WTC11 (cell line): ENCODE measurements at regions not wholly inside any gene's neighbourhood (a gene's known extent, or its start where the extent isn't known, plus 50 kb on each side); places are given as distances from the start of the nearest gene placed in this dataset.

Experiments used
- ATF2 ChIP-seq: sonication (generic); formaldehyde crosslinking; IDR thresholded peaks from 2 replicates; pipeline ENCODE4 v1.8.1; 2022; ENCODE audit warnings: low read depth, missing genetic modification reagents, borderline replicate concordance
- CBFB ChIP-seq: sonication (generic); formaldehyde crosslinking; IDR thresholded peaks from 2 replicates; pipeline ENCODE4 v1.8.1; 2022; ENCODE audit warnings: mild to moderate bottlenecking, low read depth, missing genetic modification reagents
- CREB1 ChIP-seq: sonication (generic); formaldehyde crosslinking; IDR thresholded peaks from 2 replicates; pipeline ENCODE4 v1.8.0; 2023; ENCODE audit warnings: mild to moderate bottlenecking, missing genetic modification reagents
- CTCF ChIP-seq: fragments of 200-600 bp; IDR thresholded peaks from 2 replicates; pipeline ENCODE4 v1.8.0; 2022; ENCODE audit warnings: antibody characterized with exemption
- FOXP1 ChIP-seq: sonication (generic); formaldehyde crosslinking; IDR thresholded peaks from 2 replicates; pipeline ENCODE4 v1.8.0; 2022; ENCODE audit warnings: missing genetic modification reagents, mild to moderate bottlenecking, moderate library complexity, borderline replicate concordance
- FOXP4 ChIP-seq: sonication (generic); formaldehyde crosslinking; IDR thresholded peaks from 2 replicates; pipeline ENCODE4 v1.8.0; 2022; ENCODE audit warnings: mild to moderate bottlenecking, missing genetic modification reagents
- HMGXB4 ChIP-seq: sonication (generic); formaldehyde crosslinking; IDR thresholded peaks from 2 replicates; pipeline ENCODE4 v1.8.1; 2023; ENCODE audit warnings: mild to moderate bottlenecking, moderate library complexity, missing genetic modification reagents
- KAT7 ChIP-seq: sonication (generic); formaldehyde crosslinking; IDR thresholded peaks from 2 replicates; pipeline ENCODE4 v1.8.1; 2023; ENCODE audit warnings: missing genetic modification reagents, mild to moderate bottlenecking, borderline replicate concordance
- NR3C1 ChIP-seq: sonication (generic); formaldehyde crosslinking; conservative IDR thresholded peaks from 2 replicates; pipeline ENCODE4 v1.8.1; 2023; ENCODE audit warnings: low read depth, mild to moderate bottlenecking, missing genetic modification reagents
- SMAD3 ChIP-seq: sonication (generic); formaldehyde crosslinking; IDR thresholded peaks from 2 replicates; pipeline ENCODE4 v1.8.0; 2022; ENCODE audit warnings: missing genetic modification reagents, mild to moderate bottlenecking, borderline replicate concordance
- SP1 ChIP-seq: sonication (generic); formaldehyde crosslinking; conservative IDR thresholded peaks from 2 replicates; pipeline ENCODE4 v1.8.1; 2022; ENCODE audit warnings: missing genetic modification reagents
- TP53 ChIP-seq: sonication (generic); formaldehyde crosslinking; IDR thresholded peaks from 2 replicates; pipeline ENCODE4 v1.8.1; 2023; ENCODE audit warnings: mild to moderate bottlenecking, missing genetic modification reagents
- ZNF416 ChIP-seq: fragments of 250-450 bp; sonication (Bioruptor Pico); IDR thresholded peaks from 2 replicates; pipeline ENCODE4 v1.9.0; 2021; ENCODE audit warnings: mild to moderate bottlenecking, inconsistent platforms

GRCh38 chr12:82578725-82579124, 108.0 kb upstream of the TMTC2 start:
- TF ChIP-seq SP1 (CRISPR knock-in tag) (no peak), SMAD3 (CRISPR knock-in tag) (no peak), CREB1 (CRISPR knock-in tag) (no peak), HMGXB4 (CRISPR knock-in tag) (no peak), TP53 (CRISPR knock-in tag) (no peak), FOXP1 (CRISPR knock-in tag) (no peak), FOXP4 (CRISPR knock-in tag) (no peak), ZNF416 (CRISPR knock-in tag) (no peak), CBFB (CRISPR knock-in tag) (no peak), KAT7 (CRISPR knock-in tag) (no peak), ATF2 (CRISPR knock-in tag) (no peak), CTCF (no peak), NR3C1 (CRISPR knock-in tag) (no peak)
